OCI-LY7 (cell line): ENCODE measurements at regions not wholly inside any gene's neighbourhood (a gene's known extent, or its start where the extent isn't known, plus 50 kb on each side); places are given as distances from the start of the nearest gene placed in this dataset.

Experiments used
- CTCF ChIP-seq: fragments of 200-600 bp; sonication (generic); conservative IDR thresholded peaks from 2 replicates; pipeline ENCODE4 v1.5.1; 2014; ENCODE audit warnings: mild to moderate bottlenecking, antibody characterized with exemption, low read length, moderate library complexity, mixed read lengths
- EZH2phosphoT487 ChIP-seq: fragments of 200-600 bp; sonication (generic); IDR thresholded peaks from 2 replicates; pipeline ENCODE4 v1.6.1; 2018; ENCODE audit warnings: low read depth, borderline replicate concordance, mild to moderate bottlenecking, mixed run types, antibody characterized with exemption, low read length, moderate library complexity, mixed read lengths

GRCh38 chr2:118762290-118762689 is 85.2 kb downstream of the EN1 start:
- no peak for TF ChIP-seq CTCF
- no peak for TF ChIP-seq EZH2phosphoT487
